Muscle layer of duodenum (tissue), 2 donors: ENCODE measurements at regions not wholly inside any gene's neighbourhood (a gene's known extent, or its start where the extent isn't known, plus 50 kb on each side); places are given as distances from the start of the nearest gene placed in this dataset.

Experiments used
- H3K27ac ChIP-seq: one replicate; pipeline ENCODE4 v1.7.0; 2013; ENCODE audit warnings: mild to moderate bottlenecking, low read length
- H3K27me3 ChIP-seq: one replicate; pipeline ENCODE4 v1.7.0; 2013; ENCODE audit warnings: low read depth, mild to moderate bottlenecking, control low read depth, low read length
- H3K36me3 ChIP-seq, 2 donors: one replicate each; pipeline ENCODE4 v1.7.0; 2013; ENCODE audit warnings: low read length in 2 of 2, control low read depth in 1 of 2, mild to moderate bottlenecking in 1 of 2; ENCODE audit not compliant: insufficient read depth in 2 of 2, control insufficient read depth in 1 of 2
- H3K4me1 ChIP-seq, 2 donors: one replicate each; pipeline ENCODE4 v1.7.0; 2013; ENCODE audit warnings: low read length in 2 of 2, mild to moderate bottlenecking in 2 of 2, control low read depth in 1 of 2, moderate library complexity in 1 of 2; ENCODE audit not compliant: insufficient read depth in 2 of 2, control insufficient read depth in 1 of 2
- H3K4me3 ChIP-seq, 2 donors: one replicate each; pipeline ENCODE4 v1.7.0; 2013; ENCODE audit warnings: low read length in 2 of 2, low read depth in 1 of 2, mild to moderate bottlenecking in 1 of 2
- H3K9me3 ChIP-seq, 2 donors: one replicate each; pipeline ENCODE4 v1.7.0; 2013; ENCODE audit warnings: low read length in 2 of 2, control low read depth in 1 of 2, mild to moderate bottlenecking in 1 of 2; ENCODE audit not compliant: control insufficient read depth in 1 of 2
- donor health status: healthy.

DNA sequence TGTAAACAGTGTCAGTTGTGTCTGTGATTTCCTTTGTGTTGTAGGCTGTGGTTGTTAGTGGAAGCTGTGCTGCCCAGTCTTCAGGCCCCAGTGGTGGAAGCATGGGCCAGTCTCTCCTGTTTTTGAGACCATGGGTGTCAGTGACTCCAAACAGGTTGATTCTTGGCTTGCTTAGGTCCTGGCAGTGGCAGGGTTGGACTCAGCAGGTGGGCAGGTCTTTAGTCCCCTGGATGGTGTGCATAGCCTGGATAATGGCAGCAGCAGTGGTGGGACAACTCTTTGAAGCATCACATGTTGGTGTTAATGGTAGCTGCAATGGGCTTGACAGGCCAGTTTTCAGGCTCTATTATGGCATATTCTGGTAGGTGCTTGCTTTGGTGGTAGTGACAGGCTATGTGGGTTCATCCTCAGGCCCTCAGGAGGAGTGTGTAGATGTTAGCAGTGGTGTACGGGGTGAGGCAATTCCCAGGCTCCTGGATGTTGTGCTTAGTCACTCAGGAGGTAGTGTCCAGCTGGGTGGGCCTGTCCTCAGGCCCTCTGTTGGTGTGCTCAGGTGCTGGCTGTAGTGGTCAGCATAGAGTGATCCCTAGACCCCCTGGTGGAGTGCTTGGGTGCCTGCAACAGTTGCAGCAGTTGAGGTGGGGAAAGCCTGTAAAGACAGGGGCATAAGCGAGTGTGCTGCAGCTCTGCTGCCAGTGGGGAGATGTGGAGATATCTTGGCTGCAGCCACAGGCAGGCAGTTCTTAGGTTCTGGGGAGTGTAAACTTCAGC, 596.7 kb downstream of the PDCD6IP start:
- Histone ChIP-seq H3K27ac (no peak overlapping the region), H3K4me3 (no peak overlapping the region), H3K4me1 (no peaks in the 10 kb centered on the region), H3K9me3 (peaks cover 0 to 8% of the 10 kb centered on the region in 2 donors), H3K36me3 (no peaks in the 10 kb centered on the region), H3K27me3 (no peaks in the 10 kb centered on the region)

DNA sequence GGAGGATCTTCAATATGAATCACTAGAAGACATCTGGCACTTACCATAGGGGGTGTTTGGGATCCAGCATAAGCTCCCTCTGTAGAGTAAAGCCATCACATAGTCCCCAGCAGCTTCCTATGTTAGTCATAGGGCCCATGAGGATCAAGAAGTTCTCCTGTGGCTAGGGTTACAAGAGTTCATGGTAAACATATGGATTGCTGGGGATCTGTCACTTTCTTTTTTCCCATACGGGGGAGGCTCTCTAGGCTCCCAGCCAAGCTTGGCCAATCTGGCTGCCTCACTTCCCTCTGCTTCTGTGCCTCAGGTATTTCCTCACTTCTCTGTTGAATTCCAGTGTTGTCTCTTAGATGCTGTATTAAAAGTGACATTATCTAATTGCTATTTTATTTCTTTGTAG, 597.9 kb downstream of the PDCD6IP start:
- H3K9me3 ChIP-seq: peaks cover 0 to 8% of the 10 kb centered on the region in 2 donors
- no peak overlapping the region for H3K4me3 ChIP-seq
- no peaks in the 10 kb centered on the region for H3K36me3 ChIP-seq
- no peaks in the 10 kb centered on the region for H3K27me3 ChIP-seq
- H3K4me1 ChIP-seq: no peaks in the 10 kb centered on the region
- H3K27ac ChIP-seq: no peak overlapping the region

DNA sequence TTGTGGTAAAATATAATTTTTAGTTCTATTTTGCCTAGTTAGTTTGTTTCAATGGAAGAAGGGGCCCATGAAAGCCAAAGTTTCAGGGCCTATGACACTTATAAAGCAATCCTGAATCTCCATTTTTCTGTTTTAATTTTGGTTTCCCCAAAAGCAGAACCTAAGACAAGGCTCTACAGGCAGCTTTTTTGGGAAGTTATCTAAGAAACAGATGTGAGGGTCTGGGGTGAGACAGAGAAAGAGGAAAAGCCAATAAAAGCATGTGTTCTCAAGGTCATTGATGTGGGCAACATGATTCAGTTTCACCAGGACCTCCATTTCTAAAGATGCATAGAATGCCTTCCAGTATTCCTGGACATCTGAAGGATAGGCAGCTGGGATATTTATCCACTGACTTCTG, 598.5 kb downstream of the PDCD6IP start:
- Histone ChIP-seq H3K27me3 (no peaks in the 10 kb centered on the region), H3K27ac (no peak overlapping the region), H3K4me3 (no peak overlapping the region), H3K36me3 (no peaks in the 10 kb centered on the region), H3K9me3 (peaks cover 0 to 11% of the 10 kb centered on the region in 2 donors), H3K4me1 (no peaks in the 10 kb centered on the region)

DNA sequence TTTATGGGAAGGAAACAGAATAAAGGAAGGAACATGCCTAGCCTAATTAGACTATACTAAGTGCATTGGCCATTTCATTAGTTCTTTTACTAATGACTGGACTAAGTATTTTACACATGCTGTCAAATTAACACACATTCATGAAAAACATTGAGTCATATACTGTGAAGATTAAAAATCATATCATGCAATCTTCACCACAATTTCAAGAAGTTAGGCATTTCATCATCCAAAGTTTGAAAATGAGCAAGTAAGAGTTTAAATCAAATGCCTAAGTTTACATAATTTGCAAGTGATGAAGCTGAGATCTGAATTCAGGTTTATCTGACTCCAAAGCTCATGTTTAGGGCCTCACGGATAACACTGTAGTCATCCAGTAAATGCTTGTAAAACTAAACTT, 601.0 kb downstream of the PDCD6IP start:
- Histone ChIP-seq H3K27ac (no peak overlapping the region), H3K4me3 (no peak overlapping the region), H3K4me1 (no peaks in the 10 kb centered on the region), H3K9me3 (peaks cover 0 to 11% of the 10 kb centered on the region in 2 donors), H3K36me3 (no peaks in the 10 kb centered on the region), H3K27me3 (no peaks in the 10 kb centered on the region)

DNA sequence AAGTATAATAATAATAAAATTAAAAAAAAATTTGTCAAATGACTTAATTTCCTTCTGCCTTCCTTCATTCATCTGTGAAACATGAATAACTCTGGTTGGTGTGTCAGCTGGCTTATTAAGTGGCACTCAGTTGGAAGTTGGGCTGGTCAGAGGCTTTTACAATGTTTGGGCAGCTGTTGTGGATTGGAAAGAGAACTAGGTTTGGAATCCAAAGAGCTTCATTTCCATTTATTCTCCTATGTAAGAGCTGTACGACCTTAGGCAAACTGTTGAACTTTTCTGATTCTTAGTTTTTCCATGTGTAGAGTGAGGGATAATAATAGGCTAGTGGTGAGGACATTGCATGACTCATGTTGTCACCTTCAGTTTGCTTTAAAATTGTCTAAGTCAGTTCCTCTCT, 606.7 kb downstream of the PDCD6IP start:
- no peak overlapping the region for H3K27ac ChIP-seq

DNA sequence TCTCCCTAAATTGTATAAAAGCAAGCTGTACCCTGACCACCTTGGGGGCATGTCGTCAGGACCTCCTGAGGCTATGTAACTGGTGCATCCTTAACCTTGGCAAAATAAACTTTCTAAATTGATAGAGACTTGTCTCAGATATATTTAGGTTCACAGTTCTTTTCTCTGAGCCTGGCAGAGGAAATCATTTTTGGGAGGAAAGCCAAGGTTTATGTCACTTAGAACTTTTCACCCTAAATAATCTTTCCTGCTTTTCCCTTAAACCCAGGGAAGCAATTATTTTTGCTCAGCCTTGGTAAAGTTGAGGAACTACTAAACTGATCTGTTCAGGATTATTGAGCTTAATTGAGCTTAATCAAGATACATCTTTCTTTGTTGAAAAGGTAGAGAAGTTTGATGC, 608.9 kb downstream of the PDCD6IP start:
- Histone ChIP-seq H3K4me3 (no peak overlapping the region), H3K4me1 (no peaks in the 10 kb centered on the region), H3K27me3 (no peaks in the 10 kb centered on the region), H3K27ac (no peak overlapping the region), H3K9me3 (no peaks in the 10 kb centered on the region), H3K36me3 (no peaks in the 10 kb centered on the region)

More for the DNA sequence above, 606.7 kb downstream of the PDCD6IP start:
- Histone ChIP-seq H3K4me1 (no peaks in the 10 kb centered on the region), H3K9me3 (peaks cover 0 to 4% of the 10 kb centered on the region in 2 donors), H3K27me3 (no peaks in the 10 kb centered on the region), H3K36me3 (no peaks in the 10 kb centered on the region), H3K4me3 (no peak overlapping the region)

DNA sequence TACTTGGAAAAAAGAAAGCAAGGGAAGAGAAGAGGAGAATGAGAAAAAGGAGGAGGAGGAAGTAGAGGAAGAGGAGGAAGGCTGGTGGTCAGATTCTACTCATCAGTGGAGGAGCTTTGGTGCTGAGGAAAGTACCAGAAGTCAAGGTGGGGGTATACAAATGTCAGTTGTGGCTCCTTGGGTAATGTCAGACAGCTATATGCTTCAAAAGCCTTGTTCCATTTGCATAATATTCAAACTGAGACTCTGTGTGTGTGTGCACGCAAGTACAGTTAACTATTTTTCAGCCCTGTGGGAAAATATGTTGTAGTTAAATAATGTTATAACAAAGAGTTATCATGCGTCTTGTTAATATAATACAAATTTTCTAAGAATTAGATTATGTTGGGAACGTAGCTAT, 609.7 kb downstream of the PDCD6IP start:
- Histone ChIP-seq H3K4me3 (no peak overlapping the region), H3K27me3 (no peaks in the 10 kb centered on the region), H3K4me1 (no peaks in the 10 kb centered on the region), H3K27ac (no peak overlapping the region), H3K9me3 (no peaks in the 10 kb centered on the region), H3K36me3 (no peaks in the 10 kb centered on the region)

DNA sequence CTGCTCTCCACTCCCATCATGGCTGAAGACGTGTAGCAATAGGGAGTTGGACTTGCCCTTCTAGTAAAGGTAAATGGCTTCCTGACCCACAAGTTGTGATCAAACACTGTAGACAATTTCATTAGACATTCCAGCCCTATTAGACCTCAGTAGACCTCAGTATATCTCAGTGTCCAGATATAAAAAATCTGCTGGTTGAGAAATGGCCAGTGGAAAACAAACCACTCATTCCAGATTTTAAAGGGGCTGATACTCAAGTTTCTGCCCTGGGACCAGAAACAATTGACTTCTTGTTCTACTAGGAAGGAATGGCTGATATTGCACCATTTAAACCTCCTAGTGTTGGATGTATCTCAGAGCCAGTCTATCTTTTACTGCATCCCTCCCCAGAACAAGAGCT, 613.2 kb downstream of the PDCD6IP start:
- Histone ChIP-seq H3K4me3 (no peak overlapping the region), H3K27me3 (no peaks in the 10 kb centered on the region), H3K36me3 (no peaks in the 10 kb centered on the region), H3K27ac (no peak overlapping the region), H3K4me1 (no peaks in the 10 kb centered on the region), H3K9me3 (no peaks in the 10 kb centered on the region)

DNA sequence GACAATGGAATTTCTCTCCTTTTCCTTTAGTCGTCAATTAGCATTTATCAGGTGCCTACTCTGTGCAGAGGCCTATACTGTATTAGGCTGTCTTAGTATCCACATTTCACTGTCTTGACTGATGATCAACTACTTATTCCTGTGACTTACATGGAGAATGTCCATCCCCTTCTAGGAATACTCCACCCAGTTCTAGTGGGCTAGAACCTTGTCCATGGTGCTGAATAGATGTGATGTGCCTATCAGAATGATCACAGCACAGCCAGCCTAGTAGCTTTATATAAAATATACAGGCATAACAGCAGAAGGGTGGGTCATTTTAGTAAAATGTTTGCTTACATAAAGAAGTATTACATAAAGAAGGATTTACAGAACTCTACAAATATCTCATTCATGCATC, 621.4 kb downstream of the PDCD6IP start:
- H3K27ac ChIP-seq: no peak overlapping the region
- H3K4me1 ChIP-seq: no peaks in the 10 kb centered on the region
- H3K9me3 ChIP-seq: no peaks in the 10 kb centered on the region
- H3K4me3 ChIP-seq: no peak overlapping the region
- no peaks in the 10 kb centered on the region for H3K36me3 ChIP-seq
- H3K27me3 ChIP-seq: no peaks in the 10 kb centered on the region

DNA sequence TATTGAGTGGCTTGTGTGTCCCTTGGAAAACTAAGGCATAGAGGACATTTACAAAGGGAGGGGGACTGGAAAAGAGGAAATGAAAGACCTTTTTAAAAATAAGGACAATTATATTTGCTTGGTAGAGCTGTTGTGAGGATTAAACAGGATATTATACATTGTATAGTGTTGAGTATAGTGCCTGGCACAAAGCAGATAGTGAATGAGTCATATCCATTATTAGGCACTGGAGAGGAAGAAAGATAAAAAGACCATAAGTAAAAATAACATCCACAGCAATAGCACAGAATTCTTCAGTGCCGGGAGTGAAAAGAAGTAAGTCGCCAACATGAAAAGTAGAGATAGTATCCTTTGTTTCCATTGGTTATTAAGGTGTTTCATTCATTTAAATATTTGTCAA, 623.3 kb downstream of the PDCD6IP start:
- Histone ChIP-seq H3K27me3 (no peaks in the 10 kb centered on the region), H3K4me1 (no peaks in the 10 kb centered on the region), H3K27ac (no peak overlapping the region), H3K36me3 (no peaks in the 10 kb centered on the region), H3K9me3 (no peaks in the 10 kb centered on the region), H3K4me3 (no peak overlapping the region)

DNA sequence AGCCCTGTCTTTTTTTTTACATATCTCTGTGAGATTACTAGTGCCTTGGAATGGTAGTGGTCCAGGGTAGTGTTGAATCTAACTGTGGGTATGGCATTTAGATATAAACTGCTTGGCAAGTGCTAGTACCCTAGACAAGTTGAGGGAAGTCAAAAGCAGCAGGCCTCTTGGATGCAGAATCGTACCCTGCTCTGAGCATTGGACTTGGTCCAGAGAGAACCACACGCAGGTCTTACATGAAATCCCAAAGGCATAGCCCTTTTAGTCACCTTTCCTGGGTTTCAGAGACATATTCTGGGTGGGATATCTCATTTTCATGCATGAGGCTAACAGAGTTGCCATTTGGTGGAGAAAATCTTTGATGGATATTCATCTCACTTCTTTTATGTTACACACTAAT, 641.4 kb downstream of the PDCD6IP start:
- no peaks in the 10 kb centered on the region for H3K4me1 ChIP-seq
- peaks cover 0 to 14% of the 10 kb centered on the region in 2 donors for H3K9me3 ChIP-seq
- no peaks in the 10 kb centered on the region for H3K27me3 ChIP-seq
- H3K27ac ChIP-seq: no peak overlapping the region
- H3K36me3 ChIP-seq: no peaks in the 10 kb centered on the region
- H3K4me3 ChIP-seq: no peak overlapping the region

DNA sequence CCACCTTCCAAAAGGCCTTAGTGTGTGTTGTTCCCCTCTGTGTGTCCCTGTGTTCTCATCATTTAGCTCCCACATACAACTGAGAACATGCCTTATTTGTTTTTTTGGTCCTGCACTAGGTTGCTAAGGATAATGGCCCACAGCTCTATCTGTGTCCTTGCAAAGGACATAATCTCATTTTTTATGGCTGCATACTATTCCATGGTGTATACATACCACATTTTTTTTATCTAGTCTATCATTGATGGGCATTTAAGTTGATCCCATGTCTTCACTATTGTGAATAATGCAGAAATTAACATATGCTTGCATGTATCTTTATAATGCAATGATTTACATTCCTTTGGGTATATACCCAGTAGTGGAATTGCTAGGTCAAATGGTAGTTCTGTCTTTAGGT, 645.7 kb downstream of the PDCD6IP start:
- H3K4me3 ChIP-seq: peak overlapping the region in 1 of 2 donors; percentile 44
- no peaks in the 10 kb centered on the region for H3K36me3 ChIP-seq
- peaks cover 0 to 21% of the 10 kb centered on the region in 2 donors for H3K9me3 ChIP-seq
- no peaks in the 10 kb centered on the region for H3K4me1 ChIP-seq
- H3K27ac ChIP-seq: no peak overlapping the region
- no peaks in the 10 kb centered on the region for H3K27me3 ChIP-seq
